ENCODE measurements at regions not wholly inside any gene's neighbourhood (a gene's known extent, or its start where the extent isn't known, plus 50 kb on each side); places are given as distances from the start of the nearest gene placed in this dataset.

GRCh38 chr1:22218618-22219250 is 75.8 kb upstream of the WNT4 start:
- no peak for TF ChIP-seq CTCF (IDR thresholded peaks at IDR 0.05)
- TF ChIP-seq ZFX (IDR thresholded peaks at IDR 0.05; ENCODE audit: borderline replicate concordance): no peak
